ENCODE measurements at regions not wholly inside any gene's neighbourhood (a gene's known extent, or its start where the extent isn't known, plus 50 kb on each side); places are given as distances from the start of the nearest gene placed in this dataset.

DNA sequence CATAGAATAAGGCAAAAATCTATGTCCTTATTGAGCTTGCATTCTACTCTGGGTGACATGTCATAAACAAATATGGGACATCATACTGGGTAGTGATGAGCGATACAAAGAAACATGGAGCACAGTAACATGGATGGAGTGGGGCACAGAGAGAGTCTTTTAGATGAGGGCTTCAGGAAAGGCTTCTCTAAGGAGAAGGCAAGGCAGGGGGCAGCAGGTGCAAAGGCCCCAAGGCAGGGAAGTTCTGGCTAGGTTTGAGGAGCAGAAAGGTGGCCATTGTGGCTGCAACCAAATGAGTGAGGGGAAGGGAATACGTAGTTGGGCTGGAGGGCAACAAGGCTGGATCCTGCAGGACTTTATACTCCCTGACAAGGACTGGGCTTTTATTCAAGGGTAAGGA is 211.4 kb downstream of the HERPUD2 start:
- Histone ChIP-seq H3K9me3 (ENCODE audit: control insufficient read depth, insufficient read depth, low read length) (no peaks in the 10 kb centered on the region), H3K4me1 (ENCODE audit: control insufficient read depth, insufficient read depth, low read length) (no peaks in the 10 kb centered on the region), H3K27ac (ENCODE audit: low read length) (no peak overlapping the region), H3K36me3 (ENCODE audit: control insufficient read depth, insufficient read depth, low read length) (no peaks in the 10 kb centered on the region), H3K27me3 (ENCODE audit: control insufficient read depth, insufficient read depth, low read length) (no peaks in the 10 kb centered on the region), H3K4me3 (ENCODE audit: low read length) (no peak overlapping the region)
- H3K4me1 Mint-ChIP-seq: no peaks in the 10 kb centered on the region
- no peaks in the 10 kb centered on the region for H3K36me3 Mint-ChIP-seq
- WGBS (ENCODE audit: insufficient coverage): 90% methylated on average over 2 of the region's 2 CpGs
- H3K9me3 Mint-ChIP-seq: no peaks in the 10 kb centered on the region
- H3K4me3 Mint-ChIP-seq: no peak overlapping the region
- H3K27ac Mint-ChIP-seq: no peak overlapping the region
- H3K27me3 Mint-ChIP-seq (ENCODE audit: low read depth in 2 of 2): peaks cover 27 to 50% of the 10 kb centered on the region in 2 donors
- DNase-seq (no peak), ATAC-seq (no peak)
- intact Hi-C loops (cut with micrococcal nuclease): no loop called here
- TF ChIP-seq, protein P1, sequence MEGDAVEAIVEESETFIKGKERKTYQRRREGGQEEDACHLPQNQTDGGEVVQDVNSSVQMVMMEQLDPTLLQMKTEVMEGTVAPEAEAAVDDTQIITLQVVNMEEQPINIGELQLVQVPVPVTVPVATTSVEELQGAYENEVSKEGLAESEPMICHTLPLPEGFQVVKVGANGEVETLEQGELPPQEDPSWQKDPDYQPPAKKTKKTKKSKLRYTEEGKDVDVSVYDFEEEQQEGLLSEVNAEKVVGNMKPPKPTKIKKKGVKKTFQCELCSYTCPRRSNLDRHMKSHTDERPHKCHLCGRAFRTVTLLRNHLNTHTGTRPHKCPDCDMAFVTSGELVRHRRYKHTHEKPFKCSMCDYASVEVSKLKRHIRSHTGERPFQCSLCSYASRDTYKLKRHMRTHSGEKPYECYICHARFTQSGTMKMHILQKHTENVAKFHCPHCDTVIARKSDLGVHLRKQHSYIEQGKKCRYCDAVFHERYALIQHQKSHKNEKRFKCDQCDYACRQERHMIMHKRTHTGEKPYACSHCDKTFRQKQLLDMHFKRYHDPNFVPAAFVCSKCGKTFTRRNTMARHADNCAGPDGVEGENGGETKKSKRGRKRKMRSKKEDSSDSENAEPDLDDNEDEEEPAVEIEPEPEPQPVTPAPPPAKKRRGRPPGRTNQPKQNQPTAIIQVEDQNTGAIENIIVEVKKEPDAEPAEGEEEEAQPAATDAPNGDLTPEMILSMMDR (IDR thresholded peaks at IDR 0.05): no peak

- no peaks in the 10 kb centered on the region for H3K36me3 ChIP-seq (ENCODE audit: control insufficient read depth, insufficient read depth, low read length)
- H3K27me3 ChIP-seq (ENCODE audit: control insufficient read depth, insufficient read depth, low read length): no peaks in the 10 kb centered on the region
- no peak overlapping the region for H3K27ac ChIP-seq (ENCODE audit: low read length)
- H3K9me3 ChIP-seq (ENCODE audit: control insufficient read depth, insufficient read depth, low read length): peaks cover 5% of the 10 kb centered on the region
- peaks cover 28 to 63% of the 10 kb centered on the region in 2 donors for H3K27me3 Mint-ChIP-seq (ENCODE audit: low read depth in 2 of 2)
- DNase-seq (no peak), ATAC-seq (no peak)
- peaks cover 12% of the 10 kb centered on the region for H3K36me3 Mint-ChIP-seq
- intact Hi-C loops (cut with micrococcal nuclease): no loop called here
- no peak overlapping the region for H3K4me3 Mint-ChIP-seq
- TF ChIP-seq, protein P1 (IDR thresholded peaks at IDR 0.05): no peak
- 75% methylated on average over 5 of the region's 5 CpGs for WGBS (ENCODE audit: insufficient coverage)
- H3K9me3 Mint-ChIP-seq: peaks cover under 1 to 3% of the 10 kb centered on the region in 2 donors
- H3K4me3 ChIP-seq (ENCODE audit: low read length): no peak overlapping the region
- H3K4me1 ChIP-seq (ENCODE audit: control insufficient read depth, insufficient read depth, low read length): no peaks in the 10 kb centered on the region
- no peak overlapping the region for H3K27ac Mint-ChIP-seq
- no peaks in the 10 kb centered on the region for H3K4me1 Mint-ChIP-seq
These were observed 212.7 kb downstream of the HERPUD2 start for GRCh38 chr7:35482231-35482630.

DNA sequence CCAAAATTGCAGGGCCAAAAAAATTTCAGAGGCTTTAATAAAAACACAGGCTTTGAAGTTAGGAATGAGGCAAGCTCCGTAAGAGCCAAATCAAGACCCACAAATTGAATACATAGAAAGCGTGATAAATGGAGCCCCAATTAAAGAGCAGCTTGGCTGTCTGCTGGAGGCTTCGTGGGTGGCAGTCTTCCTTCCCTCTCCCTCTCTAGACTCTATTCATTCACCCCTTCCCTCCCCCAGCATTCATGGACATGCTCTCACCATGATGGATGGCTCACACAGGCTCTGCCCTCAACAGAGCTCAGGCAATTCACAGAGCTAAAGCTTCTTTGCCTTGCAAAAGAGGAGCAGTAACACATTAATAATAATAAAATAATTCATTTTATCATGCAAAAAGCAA is 214.1 kb downstream of the HERPUD2 start:
- Mint-ChIP-seq H3K27me3 (ENCODE audit: low read depth in 2 of 2) (peaks cover 39 to 78% of the 10 kb centered on the region in 2 donors), H3K4me1 (no peaks in the 10 kb centered on the region), H3K27ac (no peak overlapping the region), H3K4me3 (no peak overlapping the region), H3K9me3 (peaks cover 2 to 3% of the 10 kb centered on the region in 2 donors), H3K36me3 (peaks cover 16% of the 10 kb centered on the region)
- no peak overlapping the region for H3K27ac ChIP-seq (ENCODE audit: low read length)
- 80% methylated on average over 3 of the region's 3 CpGs for WGBS (ENCODE audit: insufficient coverage)
- intact Hi-C loops (cut with micrococcal nuclease): no loop called here
- ATAC-seq: no peak
- no peaks in the 10 kb centered on the region for H3K4me1 ChIP-seq (ENCODE audit: control insufficient read depth, insufficient read depth, low read length)
- no peak for DNase-seq
- H3K4me3 ChIP-seq (ENCODE audit: low read length): no peak overlapping the region
- TF ChIP-seq, protein P1 (IDR thresholded peaks at IDR 0.05): no peak
- no peaks in the 10 kb centered on the region for H3K36me3 ChIP-seq (ENCODE audit: control insufficient read depth, insufficient read depth, low read length)
- H3K9me3 ChIP-seq (ENCODE audit: control insufficient read depth, insufficient read depth, low read length): peaks cover 5% of the 10 kb centered on the region
- no peaks in the 10 kb centered on the region for H3K27me3 ChIP-seq (ENCODE audit: control insufficient read depth, insufficient read depth, low read length)

DNA sequence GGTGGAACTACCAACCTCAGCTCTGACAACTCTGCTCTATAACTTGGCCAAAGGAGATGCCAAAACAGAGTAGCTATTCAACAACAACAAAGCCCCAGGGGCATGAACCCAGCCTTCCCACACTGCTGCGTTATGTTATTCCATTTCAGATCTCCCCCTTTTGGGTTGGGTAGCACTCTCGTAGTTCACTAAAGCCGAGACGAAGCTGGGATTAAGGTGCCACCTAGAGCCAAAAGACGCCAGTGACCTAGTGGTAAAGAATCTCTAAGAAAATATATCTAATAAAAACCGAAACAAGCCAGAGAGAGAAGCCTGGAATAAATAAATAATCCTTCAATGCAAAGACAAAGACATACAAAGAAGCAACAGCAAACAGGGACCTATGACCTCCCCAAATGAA is 217.3 kb downstream of the HERPUD2 start:
- Histone ChIP-seq H3K4me1 (ENCODE audit: control insufficient read depth, insufficient read depth, low read length) (no peaks in the 10 kb centered on the region), H3K27me3 (ENCODE audit: control insufficient read depth, insufficient read depth, low read length) (no peaks in the 10 kb centered on the region), H3K4me3 (ENCODE audit: low read length) (no peak overlapping the region), H3K27ac (ENCODE audit: low read length) (no peak overlapping the region), H3K9me3 (ENCODE audit: control insufficient read depth, insufficient read depth, low read length) (peaks cover 5% of the 10 kb centered on the region), H3K36me3 (ENCODE audit: control insufficient read depth, insufficient read depth, low read length) (no peaks in the 10 kb centered on the region)
- H3K4me1 Mint-ChIP-seq: no peaks in the 10 kb centered on the region
- ATAC-seq (no peak), DNase-seq (no peak)
- H3K9me3 Mint-ChIP-seq: peaks cover 2 to 3% of the 10 kb centered on the region in 2 donors
- H3K27ac Mint-ChIP-seq: no peak overlapping the region
- intact Hi-C loops (cut with micrococcal nuclease): no loop called here
- H3K4me3 Mint-ChIP-seq: no peak overlapping the region
- peaks cover 42 to 72% of the 10 kb centered on the region in 2 donors for H3K27me3 Mint-ChIP-seq (ENCODE audit: low read depth in 2 of 2)
- H3K36me3 Mint-ChIP-seq: peaks cover 16% of the 10 kb centered on the region
- 79% methylated on average over 6 of the region's 6 CpGs for WGBS (ENCODE audit: insufficient coverage)
- TF ChIP-seq, protein P1 (IDR thresholded peaks at IDR 0.05): no peak
